ENCODE measurements at regions not wholly inside any gene's neighbourhood (a gene's known extent, or its start where the extent isn't known, plus 50 kb on each side); places are given as distances from the start of the nearest gene placed in this dataset.

DNA sequence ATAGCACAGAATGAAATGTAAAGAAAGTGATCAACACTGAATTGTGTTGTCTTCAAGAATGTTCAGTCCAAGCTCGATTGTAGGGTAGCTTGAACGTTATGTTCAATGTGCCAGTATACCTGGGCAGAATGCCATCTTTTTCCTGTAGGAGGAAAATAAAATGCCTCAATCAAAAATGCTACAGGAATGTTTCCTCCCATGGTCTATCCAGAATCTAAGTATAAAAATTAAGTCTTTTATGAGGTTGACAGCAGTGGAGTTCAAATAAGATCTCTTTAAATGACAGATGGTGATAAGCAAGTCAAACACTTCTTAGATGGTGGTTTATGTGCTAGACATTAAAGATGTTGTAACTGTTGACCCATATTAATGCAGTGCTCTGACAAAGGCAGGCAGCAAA, 488.6 kb downstream of the CSNK1G3 start:
- peaks cover 4% of the 10 kb centered on the region for H3K27me3 Mint-ChIP-seq (ENCODE audit: low read depth)
- H3K36me3 Mint-ChIP-seq (ENCODE audit: low read depth), result no peaks in the 10 kb centered on the region
- no peaks in the 10 kb centered on the region for H3K9me3 Mint-ChIP-seq
- H3K4me3 Mint-ChIP-seq, result no peak overlapping the region
- H3K27ac Mint-ChIP-seq, result peak overlapping the region in 1 of 3 experiments; percentile 36
- TF ChIP-seq, protein P1, sequence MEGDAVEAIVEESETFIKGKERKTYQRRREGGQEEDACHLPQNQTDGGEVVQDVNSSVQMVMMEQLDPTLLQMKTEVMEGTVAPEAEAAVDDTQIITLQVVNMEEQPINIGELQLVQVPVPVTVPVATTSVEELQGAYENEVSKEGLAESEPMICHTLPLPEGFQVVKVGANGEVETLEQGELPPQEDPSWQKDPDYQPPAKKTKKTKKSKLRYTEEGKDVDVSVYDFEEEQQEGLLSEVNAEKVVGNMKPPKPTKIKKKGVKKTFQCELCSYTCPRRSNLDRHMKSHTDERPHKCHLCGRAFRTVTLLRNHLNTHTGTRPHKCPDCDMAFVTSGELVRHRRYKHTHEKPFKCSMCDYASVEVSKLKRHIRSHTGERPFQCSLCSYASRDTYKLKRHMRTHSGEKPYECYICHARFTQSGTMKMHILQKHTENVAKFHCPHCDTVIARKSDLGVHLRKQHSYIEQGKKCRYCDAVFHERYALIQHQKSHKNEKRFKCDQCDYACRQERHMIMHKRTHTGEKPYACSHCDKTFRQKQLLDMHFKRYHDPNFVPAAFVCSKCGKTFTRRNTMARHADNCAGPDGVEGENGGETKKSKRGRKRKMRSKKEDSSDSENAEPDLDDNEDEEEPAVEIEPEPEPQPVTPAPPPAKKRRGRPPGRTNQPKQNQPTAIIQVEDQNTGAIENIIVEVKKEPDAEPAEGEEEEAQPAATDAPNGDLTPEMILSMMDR (IDR thresholded peaks at IDR 0.05; ENCODE audit: unreplicated experiment in 3 of 3), result no peak
- peaks cover 58% of the 10 kb centered on the region for H3K4me1 Mint-ChIP-seq

DNA sequence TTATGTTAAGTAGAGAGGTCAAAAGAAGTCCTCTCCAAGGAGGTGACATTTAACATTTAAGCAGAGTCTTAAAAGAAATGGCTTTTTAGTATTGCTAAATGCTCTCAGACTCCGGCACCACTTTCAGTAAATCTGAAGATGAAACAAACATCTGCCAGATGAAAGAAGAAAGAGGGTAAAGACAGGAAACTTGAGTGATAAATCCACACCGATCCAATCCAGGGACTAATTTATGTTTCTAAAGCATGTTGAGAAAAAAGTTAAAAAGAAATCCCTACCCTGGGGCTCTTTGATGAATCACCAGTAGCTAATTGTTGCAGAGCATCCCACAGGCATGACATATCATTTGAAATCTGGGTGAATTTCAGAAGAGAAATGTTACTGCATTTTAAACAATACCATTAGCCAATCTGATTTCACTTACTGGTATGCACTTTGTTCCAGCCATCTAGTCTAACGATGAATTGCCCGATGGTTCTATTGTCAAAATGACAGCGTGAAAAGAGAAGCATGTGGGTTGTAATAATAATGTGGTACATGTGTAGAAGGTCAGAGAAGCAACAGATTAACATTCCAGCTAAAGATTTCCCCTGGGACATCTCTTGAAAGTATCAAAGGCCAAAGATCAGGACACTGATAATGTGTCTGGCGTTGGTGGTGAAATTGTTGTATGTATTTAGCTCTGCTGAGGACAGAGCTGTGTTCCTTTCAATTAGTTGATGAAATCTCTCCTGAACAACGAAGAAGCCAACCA, 485.7 kb downstream of the CSNK1G3 start:
- no peaks in the 10 kb centered on the region for H3K9me3 Mint-ChIP-seq
- TF ChIP-seq, protein P1 (IDR thresholded peaks at IDR 0.05; ENCODE audit: unreplicated experiment in 3 of 3), result no peak
- H3K27me3 Mint-ChIP-seq (ENCODE audit: low read depth), result peaks cover 4% of the 10 kb centered on the region
- peak overlapping the region in 1 of 3 experiments; percentile 5 for H3K27ac Mint-ChIP-seq
- no peaks in the 10 kb centered on the region for H3K36me3 Mint-ChIP-seq (ENCODE audit: low read depth)
- peaks cover 56% of the 10 kb centered on the region for H3K4me1 Mint-ChIP-seq
- no peak overlapping the region for H3K4me3 Mint-ChIP-seq

DNA sequence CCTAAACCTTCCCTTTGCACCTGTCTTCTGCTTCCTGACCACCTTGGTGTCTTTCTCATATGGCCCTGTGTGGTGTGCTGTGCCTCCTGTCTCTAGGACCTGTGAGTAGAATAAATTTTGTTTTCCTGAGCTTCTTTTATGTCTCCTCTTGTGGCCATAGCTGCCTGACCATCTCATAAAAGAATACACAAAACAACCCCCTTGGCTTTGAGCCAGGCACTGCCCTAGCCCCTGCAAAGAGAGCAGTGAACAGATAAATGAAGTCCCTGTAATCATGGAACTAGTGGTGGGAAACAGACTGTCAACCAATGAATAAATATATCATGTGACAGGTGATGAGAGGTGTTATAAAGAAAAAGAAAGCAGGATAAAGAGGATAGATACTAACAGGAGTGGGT, 485.1 kb downstream of the CSNK1G3 start:
- TF ChIP-seq, protein P1 (IDR thresholded peaks at IDR 0.05; ENCODE audit: unreplicated experiment in 3 of 3), result no peak
- Mint-ChIP-seq H3K4me3 (peak overlapping the region in 1 of 3 experiments; percentile 14), H3K27ac (no peak overlapping the region), H3K27me3 (ENCODE audit: low read depth) (peaks cover 4% of the 10 kb centered on the region), H3K36me3 (ENCODE audit: low read depth) (no peaks in the 10 kb centered on the region), H3K4me1 (peaks cover 51% of the 10 kb centered on the region), H3K9me3 (no peaks in the 10 kb centered on the region)

DNA sequence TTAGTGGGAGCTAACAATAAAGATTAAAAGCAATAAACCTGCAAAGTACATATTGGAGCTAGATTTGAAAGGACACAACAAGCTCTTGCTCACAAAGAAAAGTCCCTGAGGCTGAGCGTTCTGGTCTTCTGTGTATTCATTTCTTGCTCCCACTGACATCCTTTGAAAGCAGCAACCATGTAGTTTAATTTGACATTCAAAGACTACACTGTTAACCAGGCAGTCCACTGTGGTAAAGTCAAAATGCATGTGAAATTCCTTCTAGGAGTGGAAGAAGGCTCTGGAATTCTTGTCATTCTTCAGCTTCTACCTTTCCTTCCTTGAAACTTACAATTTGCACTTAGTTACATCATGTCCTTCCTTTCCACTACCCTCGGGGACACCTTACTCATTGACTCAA, 480.7 kb downstream of the CSNK1G3 start:
- TF ChIP-seq, protein P1 (IDR thresholded peaks at IDR 0.05; ENCODE audit: unreplicated experiment in 3 of 3), result no peak
- H3K27me3 Mint-ChIP-seq (ENCODE audit: low read depth), result peaks cover 2% of the 10 kb centered on the region
- H3K4me3 Mint-ChIP-seq, result no peak overlapping the region
- H3K4me1 Mint-ChIP-seq, result peaks cover 14% of the 10 kb centered on the region
- no peak overlapping the region for H3K27ac Mint-ChIP-seq
- no peaks in the 10 kb centered on the region for H3K36me3 Mint-ChIP-seq (ENCODE audit: low read depth)
- H3K9me3 Mint-ChIP-seq, result peaks cover 3% of the 10 kb centered on the region

DNA sequence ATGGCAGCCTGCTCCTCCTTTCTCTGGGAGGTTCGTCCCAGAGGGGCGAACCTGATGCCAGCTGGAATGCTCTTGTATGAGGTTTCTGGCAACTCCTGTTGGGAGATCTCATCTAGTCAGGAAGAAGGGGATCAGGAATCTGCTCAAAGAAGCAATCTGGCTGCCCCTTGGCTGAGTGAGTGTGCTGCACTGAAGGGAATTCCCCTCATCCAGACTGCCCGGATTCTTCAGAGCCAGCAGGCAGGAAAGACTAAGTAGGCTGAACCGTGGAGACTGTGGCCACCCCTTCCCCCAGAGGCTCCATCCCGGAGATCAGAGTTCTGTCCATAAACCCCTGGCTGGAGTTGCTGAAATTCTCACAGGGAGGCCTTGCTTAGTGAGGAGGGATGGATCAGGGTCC, 476.0 kb downstream of the CSNK1G3 start:
- peaks cover 21% of the 10 kb centered on the region for H3K36me3 Mint-ChIP-seq (ENCODE audit: low read depth)
- no peaks in the 10 kb centered on the region for H3K27me3 Mint-ChIP-seq (ENCODE audit: low read depth)
- peaks cover 47% of the 10 kb centered on the region for H3K9me3 Mint-ChIP-seq
- no peak overlapping the region for H3K4me3 Mint-ChIP-seq
- TF ChIP-seq, protein P1 (IDR thresholded peaks at IDR 0.05; ENCODE audit: unreplicated experiment in 3 of 3), result no peak
- H3K4me1 Mint-ChIP-seq, result peaks cover 4% of the 10 kb centered on the region
- no peak overlapping the region for H3K27ac Mint-ChIP-seq

Data from nephron (organoid).